H1 (cell line): ENCODE measurements at regions not wholly inside any gene's neighbourhood (a gene's known extent, or its start where the extent isn't known, plus 50 kb on each side); places are given as distances from the start of the nearest gene placed in this dataset.

ENCODE experiments used
- CHD2 ChIP-seq: IDR thresholded peaks from 2 replicates; pipeline ENCODE4 v1.6.1; 2012; ENCODE audit warnings: low read length, improper control_type of control experiment
- EP300 ChIP-seq, 2 experiments: IDR thresholded peaks; 1 replicate in 1 of 2; 2 replicates in 1 of 2; pipeline ENCODE4 v1.6.1; 2011 to 2012; ENCODE audit warnings: low read depth in 2 of 2, low read length in 2 of 2, mild to moderate bottlenecking in 2 of 2, borderline replicate concordance in 1 of 2, inconsistent platforms in 1 of 2, moderate library complexity in 1 of 2
- SP2 ChIP-seq: IDR thresholded peaks from 2 replicates; pipeline ENCODE4 v1.6.1; 2012; ENCODE audit warnings: mild to moderate bottlenecking, low read length, inconsistent platforms

GRCh38 chr12:87152841-87153528, 876.2 kb downstream of the C12orf50 start (continued):
- TF ChIP-seq CHD2 (no peak), EP300 (IDR thresholded peaks at IDR 0.05; ENCODE audit: borderline replicate concordance in 1 of 2, low read depth in 2 of 2, low read length in 2 of 2) (no peak), SP2 (no peak)
